GM12864 (cell line): ENCODE measurements at regions not wholly inside any gene's neighbourhood (a gene's known extent, or its start where the extent isn't known, plus 50 kb on each side); places are given as distances from the start of the nearest gene placed in this dataset.

ENCODE experiments used
- DNase-seq: peaks from one replicate; pipeline ENCODE4 v3.0.0-alpha.2; 2011; ENCODE audit warnings: low read depth
- H3K4me3 ChIP-seq: 2 replicates; pipeline ENCODE4 v1.5.1; 2011; ENCODE audit warnings: mild to moderate bottlenecking, low read depth, low read length, control low read depth
- CTCF ChIP-seq: IDR thresholded peaks from 2 replicates; pipeline ENCODE4 v1.5.1; 2011; ENCODE audit warnings: low read depth, mild to moderate bottlenecking, moderate library complexity, low read length, control low read depth, inconsistent platforms; ENCODE audit errors: missing control alignments

- no peak for TF ChIP-seq CTCF
- no peak for DNase-seq
- no peak overlapping the region for H3K4me3 ChIP-seq
Observed at GRCh38 chr2:129766374-129766993, 213.0 kb upstream of the RAB6C start.

GRCh38 chr2:129767346-129768035 is 212.0 kb upstream of the RAB6C start:
- H3K4me3 ChIP-seq: no peak overlapping the region
- no peak for DNase-seq
- TF ChIP-seq CTCF: no peak

GRCh38 chr2:129768036-129768386 is 211.5 kb upstream of the RAB6C start:
- no peak overlapping the region for H3K4me3 ChIP-seq
- no peak for TF ChIP-seq CTCF
- no peak for DNase-seq

DNA sequence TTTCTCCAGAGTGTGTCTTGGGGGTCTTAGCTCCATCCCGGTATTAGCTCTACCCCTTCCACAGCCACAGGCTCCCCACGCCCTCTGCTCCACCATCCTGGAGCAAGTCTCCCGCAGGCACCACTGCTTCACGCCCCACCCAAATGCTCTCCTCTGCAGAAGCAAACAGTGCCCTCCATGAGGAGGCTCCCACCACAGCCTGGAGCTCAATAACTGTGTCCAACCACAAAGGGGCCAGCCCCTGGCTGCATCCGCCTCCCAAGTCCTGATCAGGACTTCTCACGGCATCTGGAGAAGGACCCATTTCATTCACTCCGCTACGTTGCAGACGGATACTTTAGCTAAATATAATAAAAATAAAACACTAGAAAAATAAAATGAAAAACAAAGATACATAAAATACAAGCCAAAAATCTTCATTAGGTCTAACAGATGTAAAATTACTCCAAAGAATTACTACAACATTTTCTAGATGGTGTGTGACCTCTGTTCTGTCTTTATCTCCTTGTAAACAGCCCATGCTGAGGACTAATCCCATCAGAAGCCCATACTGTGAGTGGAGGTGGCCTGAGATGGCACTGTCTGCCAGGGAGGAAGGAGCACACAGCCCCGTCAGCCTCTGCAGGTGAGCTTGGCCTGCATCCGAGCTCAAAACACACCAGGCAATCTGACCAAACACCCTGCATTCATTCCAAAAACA is 210.8 kb upstream of the RAB6C start:
- no peak for DNase-seq

DNA sequence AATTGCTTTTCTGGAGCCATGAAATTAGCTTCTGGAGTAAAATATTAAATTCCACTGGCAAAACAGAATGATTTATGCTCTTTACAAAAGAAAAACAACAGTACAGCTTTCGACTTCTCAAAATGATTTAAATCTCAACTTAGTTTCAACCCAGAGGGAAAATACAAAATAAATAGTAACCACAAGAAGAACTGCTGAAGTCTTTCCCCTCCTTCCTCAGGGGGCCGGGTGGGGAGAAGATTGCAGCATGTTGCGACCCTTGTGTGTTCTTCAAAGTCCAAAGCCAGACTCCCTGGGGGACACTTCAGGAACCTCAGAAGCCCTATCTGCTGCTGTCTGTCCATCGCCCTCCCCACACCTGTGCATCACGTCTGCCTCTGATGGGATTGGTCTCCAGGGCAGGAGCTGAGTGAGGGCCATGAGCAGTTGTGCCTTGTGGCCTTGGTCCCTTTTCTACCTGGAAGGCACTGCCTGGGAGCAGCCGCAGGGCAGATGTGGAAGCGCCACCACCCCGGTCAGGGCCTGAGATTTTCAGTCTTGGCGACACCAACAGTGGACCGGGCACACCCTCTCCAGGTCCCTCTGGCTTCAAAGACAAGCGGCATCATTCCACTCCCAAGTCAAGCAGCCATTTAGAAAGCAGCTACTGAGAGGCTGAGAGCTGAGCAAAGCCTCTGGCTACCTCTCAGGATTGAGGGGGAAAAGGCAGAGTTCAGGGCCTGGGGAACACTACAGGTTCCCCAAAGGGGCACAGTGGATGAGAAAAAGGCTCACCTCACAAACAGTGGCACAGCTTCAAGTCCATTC is 210.1 kb upstream of the RAB6C start:
- TF ChIP-seq CTCF: no peak
- H3K4me3 ChIP-seq: no peak overlapping the region
- DNase-seq: no peak

More for the DNA sequence above, 210.8 kb upstream of the RAB6C start:
- no peak for TF ChIP-seq CTCF
- H3K4me3 ChIP-seq: no peak overlapping the region

DNA sequence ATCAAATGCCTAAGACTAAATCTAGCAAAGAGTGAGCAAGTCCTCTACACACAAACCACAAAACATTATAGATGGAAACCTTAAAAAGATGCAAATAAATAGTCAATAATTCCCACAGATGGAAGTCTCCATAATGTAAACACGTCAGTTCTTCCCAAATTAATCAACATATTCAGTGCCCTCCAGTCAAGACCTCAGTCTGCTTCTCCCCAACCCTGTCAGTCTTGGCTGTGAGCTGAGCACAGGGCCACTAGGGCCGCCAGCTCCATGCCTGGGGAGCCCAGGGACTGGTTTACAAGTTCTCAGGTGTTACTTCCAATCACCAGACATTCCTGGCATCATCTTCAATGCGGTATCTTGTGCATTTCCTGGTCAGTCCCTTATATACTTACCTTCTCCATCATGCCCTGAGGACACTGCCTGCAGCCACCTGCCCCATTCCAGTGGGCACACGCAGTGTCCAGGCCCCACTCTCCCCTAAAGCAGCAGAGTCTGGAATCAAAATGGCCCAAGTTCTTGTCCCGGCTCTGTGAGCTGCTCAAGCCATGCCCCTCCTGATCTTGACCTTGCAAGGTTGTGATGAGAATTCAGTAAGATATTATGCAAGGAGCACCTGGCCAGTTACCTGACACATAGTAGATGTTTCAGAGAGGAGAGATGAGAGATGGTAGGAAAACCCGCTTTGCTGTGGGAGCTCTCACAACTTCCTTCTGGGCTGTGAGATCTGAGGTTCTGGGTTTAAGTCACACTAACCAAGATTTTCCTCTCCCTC is 207.9 kb upstream of the RAB6C start:
- H3K4me3 ChIP-seq: no peak overlapping the region
- no peak for DNase-seq
- TF ChIP-seq CTCF: no peak
